Medulla oblongata (tissue), 1 donor: ENCODE measurements at regions not wholly inside any gene's neighbourhood (a gene's known extent, or its start where the extent isn't known, plus 50 kb on each side); places are given as distances from the start of the nearest gene placed in this dataset.
"Not testable (repeated sequence)": the region's sequence is repeated elsewhere in the genome, so short reads cannot be mapped to it uniquely, and the experiment has no call there.

Experiments
- DNase-seq: peaks from one replicate; pipeline ENCODE4 v3.0.0-alpha.2; 2015; ENCODE audit errors: extremely low spot score

DNA sequence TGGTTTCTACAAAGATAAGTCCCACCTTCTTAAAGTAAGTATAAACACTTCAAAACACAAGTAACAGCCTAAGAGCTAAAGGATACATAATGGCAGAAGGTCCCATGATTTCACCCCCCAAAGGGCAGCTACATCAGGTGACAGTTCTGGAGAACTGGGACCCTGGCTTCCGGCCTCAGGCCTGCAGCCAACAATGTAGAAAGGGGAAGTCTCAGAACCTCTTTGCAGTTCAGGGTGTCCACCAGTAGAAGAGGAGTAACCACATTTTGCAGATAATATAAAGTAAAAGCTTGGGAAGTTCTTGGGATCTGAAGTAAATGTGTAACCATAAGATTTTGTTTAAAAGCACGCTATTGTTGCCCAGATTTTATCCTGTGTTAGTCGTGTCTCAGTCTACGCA lies 267.4 kb upstream of the VLDLR start:
- DNase-seq: no peak

DNA sequence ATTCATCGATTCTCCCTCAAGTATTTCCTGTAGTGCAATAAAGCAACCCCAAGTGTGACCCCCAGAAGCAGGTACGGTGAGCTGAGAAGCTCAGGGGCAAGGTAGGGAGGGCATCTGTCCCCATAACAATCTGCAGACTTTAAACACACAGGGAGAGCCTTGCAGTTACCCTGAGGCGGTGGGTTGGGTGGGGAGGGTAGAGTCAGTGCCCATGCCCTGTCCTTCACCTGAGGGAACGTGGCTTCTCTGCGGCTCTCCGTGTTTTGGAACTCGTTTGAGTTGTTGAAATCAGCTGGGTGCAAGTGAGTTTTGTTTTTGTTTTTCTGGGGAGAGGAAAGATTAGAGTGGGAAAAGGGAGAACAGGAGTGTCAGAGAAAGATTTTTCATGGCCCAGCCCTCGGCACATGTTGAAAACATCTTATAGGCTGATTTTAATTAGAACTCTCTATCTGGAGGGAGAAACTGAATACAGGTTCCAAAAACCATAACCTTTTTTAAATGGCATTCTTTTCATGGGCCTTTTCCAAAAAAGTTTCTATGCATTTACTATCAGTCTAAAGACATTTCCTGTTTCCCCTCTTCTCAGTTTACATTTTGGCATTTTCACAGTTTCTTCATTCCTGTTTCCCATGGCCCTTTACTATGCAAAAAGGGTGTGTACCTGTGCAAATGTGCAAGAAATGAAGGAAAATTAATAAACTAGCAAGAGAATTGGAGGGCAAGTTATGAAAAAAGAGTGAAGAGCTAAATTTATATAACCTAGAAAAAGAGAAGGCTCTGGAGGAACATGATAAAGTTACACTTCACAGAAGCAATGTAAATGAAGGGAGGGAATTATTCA lies 266.5 kb upstream of the VLDLR start:
- DNase-seq: no peak

GRCh38 chr9:2355697-2355983 lies 265.9 kb upstream of the VLDLR start:
- no peak for DNase-seq

DNA sequence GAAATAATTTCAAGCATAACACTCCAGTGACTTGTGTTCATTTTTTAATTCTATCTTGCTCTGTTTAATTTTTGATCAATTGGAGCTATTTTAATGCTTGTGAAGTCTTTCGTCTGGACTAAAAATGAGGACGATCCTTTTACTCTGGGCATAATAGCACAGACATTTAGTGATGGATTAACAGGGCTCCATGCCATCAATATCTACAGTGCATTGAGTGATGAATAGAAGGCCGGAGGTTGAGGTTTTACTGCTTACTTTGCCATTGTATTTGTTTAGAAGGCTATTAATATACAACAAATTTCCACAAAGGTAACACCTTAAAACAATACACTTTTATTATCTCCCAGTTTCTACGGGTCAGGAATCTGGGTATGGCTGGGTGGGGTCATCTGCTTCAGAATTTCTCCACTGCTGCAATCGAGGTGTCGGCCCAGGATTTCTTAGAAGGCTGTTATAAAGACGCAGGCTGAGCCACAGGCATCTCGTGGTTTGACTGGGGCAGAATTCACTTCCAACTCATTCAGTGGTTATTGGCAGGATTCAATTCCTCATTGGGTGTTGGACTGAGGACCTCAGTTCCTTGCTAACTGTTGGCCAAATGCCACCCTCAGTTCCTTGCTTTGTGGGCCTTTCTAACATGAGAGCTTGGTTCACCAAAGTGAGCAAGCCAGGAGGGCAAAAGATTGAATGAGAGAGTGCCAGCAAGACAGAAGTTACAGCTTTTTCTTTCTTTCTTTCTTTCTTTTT lies 265.4 kb upstream of the VLDLR start:
- DNase-seq: no peak

DNA sequence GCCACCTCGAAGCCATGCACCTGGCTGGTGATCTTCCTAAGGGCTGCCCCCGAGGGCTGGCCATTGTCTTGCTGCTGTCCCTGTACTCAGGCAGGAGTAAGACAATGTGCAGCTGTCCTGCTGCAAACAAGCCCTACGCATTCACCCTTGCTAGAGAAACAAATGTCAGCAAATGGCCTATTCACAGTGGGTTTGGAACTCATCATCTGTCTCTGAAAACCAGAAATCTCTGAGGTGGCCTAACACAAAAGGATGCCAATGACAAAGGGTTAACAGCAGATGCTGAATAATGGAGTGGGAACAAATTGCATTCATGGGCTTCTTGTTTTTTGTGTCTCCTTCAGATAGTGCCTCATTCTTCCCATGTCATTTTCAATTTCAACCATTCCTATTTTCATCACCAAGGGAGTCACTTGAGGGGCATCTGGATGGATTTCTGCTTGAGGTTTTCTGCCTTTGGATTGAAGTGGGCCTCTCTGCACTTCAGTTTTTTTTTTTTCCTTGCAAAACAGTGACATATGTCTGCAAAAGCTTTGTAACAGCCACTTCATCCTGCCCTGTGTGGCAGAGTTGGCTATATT lies 261.6 kb upstream of the VLDLR start:
- DNase-seq: no peak

DNA sequence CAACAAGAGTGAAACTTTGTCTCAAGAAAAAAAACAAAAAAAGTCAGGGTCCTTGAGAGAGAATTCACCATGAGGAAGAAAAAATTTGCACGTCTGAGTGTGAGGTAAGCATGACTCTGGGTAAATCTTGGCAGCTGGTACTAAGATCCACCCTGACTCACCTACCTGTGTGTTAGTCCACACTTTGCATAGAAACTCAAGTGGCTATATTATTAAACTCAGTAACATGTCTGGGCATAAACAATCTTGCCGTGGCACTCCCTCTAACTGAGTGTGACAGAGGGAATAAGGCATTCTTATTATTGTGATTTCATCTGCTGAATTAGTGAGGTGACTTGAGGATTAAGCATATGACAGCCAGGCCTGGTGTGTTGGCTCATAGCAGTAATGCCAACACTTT lies 259.4 kb upstream of the VLDLR start:
- DNase-seq: no peak

DNA sequence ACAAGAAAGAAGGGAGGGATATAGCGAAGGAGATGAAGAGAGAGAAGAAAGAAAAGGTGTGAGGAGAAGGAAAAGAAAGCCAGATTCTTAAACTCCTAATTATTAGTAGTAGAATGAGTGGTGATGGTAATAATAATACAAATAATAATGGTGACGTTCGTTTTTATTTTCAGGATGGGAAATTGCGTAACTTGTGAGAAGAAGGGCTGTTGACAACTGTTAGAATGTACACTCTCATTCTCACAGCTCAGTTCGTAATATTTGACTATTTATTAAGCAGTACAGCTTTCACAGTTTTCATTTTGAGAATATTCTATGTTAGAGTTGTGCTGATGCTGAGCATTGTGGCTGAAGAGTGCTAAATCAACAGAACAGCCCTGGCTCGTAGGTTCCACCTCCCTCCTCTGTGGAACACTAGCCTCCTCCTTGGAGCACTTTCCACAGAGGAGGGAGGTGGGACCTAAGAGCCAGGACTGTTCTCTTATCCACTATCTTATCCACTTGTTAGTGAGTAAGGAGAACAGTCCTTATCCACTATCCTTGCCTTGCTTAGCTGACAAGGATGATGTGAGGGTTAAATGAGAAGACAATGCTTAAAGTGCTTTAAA lies 258.3 kb upstream of the VLDLR start:
- DNase-seq: no peak

GRCh38 chr9:2363781-2364180 lies 257.8 kb upstream of the VLDLR start:
- DNase-seq: no peak

DNA sequence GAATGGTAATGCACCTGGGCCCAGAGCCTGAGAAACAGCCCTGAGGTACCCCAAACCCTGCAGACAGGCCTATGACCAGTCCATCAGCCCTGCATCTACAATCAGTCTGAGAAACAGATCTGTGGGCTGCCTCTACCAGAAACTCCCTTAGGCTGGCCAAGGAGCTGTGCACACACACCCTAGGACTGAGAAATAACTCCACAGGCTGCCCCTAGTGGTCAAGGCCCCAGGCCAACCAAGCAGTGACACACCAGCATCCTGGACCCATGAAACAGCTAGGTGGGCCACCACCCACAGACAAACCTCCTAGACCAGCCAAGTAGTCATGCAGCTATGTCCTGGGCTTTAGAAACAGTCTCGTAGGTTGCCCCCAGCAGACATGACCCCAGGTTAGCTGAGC lies 253.6 kb upstream of the VLDLR start:
- DNase-seq: no peak

DNA sequence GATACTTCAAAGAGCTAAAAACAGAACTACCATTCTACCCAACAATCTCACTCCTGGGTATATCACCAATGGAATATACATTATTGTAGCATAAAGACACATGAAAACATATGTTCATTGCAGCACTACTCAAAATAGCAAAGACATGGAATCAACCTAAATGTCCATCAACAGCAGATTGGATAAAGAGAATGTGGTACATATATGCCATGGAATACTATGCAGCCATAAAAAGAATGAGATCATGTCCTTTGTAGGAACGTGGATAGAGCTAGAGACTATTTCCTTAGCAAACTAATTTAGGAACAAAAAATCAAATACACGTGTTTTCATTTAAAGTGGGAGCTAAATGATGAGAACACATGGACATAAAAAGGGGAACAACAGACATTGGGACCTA lies 247.9 kb upstream of the VLDLR start:
- no peak for DNase-seq

DNA sequence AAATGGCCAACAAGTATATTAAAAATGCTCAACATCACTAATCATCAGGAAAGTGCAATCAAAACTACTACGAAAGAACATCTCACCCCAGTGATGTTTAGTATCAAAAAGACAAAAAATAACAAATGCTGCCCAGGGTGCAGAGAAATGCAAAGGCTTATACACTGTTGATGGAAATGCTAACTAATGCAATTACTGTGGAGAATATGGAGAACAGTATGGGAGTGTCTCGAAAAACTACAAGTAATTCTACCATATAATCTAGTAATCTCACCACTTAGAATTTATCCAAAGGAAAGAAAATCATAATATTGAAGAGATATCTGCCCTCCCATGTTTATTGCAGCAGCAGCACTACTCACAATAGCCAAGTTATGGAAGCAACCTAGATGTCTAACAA lies 246.5 kb upstream of the VLDLR start:
- no peak for DNase-seq

DNA sequence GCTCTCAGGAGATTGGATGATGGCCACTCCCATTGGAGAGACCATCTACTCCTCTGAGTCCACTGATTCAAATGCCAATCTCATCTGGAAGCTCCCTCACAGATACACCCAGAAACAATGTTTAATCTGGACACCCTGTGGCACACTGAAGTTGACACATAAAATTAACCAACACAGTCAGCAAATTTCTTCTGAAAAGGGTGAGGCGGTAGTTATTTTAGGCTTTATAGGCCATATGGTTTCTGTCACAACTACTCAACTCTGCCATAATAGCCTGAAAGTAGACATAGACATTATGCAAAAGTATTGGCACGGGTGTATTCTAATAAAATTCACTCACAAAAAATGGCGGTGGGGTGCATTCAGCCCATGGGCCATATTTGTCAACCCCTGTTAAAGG lies 244.5 kb upstream of the VLDLR start:
- no peak for DNase-seq

- no peak for DNase-seq
Observed at GRCh38 chr9:2377834-2378233, 243.8 kb upstream of the VLDLR start.

DNA sequence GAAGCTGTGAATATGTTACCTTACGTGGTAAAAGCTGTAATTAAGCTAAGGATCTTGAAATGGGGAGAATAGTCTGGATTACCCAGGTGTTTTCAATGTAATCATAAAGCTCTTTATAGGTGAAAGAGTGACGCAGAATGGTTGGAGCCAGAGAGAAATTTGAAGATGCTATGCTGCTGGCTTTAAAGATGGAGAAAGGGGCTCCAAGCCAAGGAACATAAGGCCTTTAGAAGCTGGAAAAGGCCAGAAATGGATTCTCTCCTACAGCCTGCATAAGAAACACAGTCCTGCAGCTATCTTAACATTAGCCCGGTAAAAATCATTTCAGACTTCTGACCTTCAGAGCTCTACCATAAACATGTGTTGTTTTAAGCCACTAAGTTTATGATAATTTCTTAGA lies 243.3 kb upstream of the VLDLR start:
- DNase-seq: no peak

GRCh38 chr9:2378816-2379215 lies 242.8 kb upstream of the VLDLR start:
- no peak for DNase-seq

DNA sequence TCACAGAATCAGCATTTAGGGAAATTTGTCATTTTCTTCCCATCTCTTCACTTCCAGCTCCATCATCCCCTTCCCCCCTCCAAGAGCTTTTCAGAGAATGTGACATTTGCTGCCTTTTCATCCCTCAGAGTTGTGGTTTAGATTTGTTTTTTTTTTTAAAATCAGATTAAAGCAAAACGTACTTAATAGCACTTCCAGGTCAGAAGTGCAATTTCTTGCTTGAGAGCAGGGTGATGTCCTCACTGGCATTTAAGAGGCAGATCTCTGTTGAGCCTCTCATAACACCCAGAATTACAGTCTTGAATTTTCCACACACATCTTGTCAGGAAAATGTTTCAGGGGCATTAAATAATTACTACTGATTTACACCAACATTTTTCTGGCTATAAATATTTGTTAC lies 236.8 kb upstream of the VLDLR start:
- no peak for DNase-seq

DNA sequence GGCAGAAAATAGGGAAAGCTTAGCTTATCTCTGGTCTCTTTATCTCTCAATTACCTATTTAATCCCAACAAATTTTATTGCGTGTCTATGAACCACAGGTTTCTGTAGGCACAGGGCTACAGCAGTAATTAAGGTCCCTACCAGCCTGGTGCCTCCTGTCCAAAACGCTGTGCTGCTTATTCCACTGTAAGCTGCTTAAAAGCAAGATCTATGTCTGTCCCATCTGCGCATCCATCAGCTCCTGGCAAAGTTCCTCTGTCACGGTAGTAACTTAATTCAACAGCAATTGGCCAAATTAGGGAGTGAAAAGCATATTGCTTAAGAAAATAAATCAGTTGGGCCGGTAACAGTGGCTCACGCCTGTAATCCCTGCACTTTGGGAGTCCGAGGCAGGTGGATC lies 235.8 kb upstream of the VLDLR start:
- no peak for DNase-seq

GRCh38 chr9:2386566-2386965 lies 235.0 kb upstream of the VLDLR start:
- no peak for DNase-seq

GRCh38 chr9:2387166-2387565 lies 234.4 kb upstream of the VLDLR start:
- DNase-seq: no peak

GRCh38 chr9:2389404-2389803 lies 232.2 kb upstream of the VLDLR start:
- no peak for DNase-seq

- no peak for DNase-seq
Observed at GRCh38 chr9:2390028-2390427, 231.6 kb upstream of the VLDLR start.

DNA sequence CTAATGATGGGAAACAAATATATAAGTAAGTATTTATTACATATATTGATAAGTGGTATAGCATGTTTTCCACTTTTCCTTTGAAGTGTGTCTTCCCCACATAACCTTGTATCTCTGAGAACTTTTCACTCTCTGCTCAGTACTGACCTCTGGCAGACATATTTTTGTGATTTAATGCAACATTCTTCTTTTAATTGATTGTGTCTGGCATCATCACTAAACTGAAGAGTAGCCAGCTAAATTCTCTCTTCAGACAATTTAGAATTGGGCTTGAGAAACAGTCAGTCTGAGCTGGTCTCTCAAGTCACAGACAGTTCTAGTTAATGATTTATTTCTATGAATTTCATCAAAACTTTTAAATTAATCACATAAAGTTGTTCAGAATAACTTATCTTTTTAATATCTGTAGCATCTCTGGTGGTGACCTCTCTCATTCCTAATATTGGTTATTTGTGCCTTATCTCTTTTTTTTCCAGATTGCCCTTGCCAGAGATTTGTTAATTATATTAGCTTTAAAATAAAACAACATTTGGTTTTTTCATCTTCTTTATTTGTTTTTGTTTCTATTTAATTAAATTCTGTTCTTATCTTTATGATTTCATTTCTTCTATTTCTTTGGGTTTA lies 230.0 kb upstream of the VLDLR start:
- DNase-seq: not testable (repeated sequence)
